22Rv1 (cell line): ENCODE measurements at regions not wholly inside any gene's neighbourhood (a gene's known extent, or its start where the extent isn't known, plus 50 kb on each side); places are given as distances from the start of the nearest gene placed in this dataset.

Source experiments
- ZFX ChIP-seq: fragments of 450-650 bp; IDR thresholded peaks from 2 replicates; pipeline ENCODE4 v1.6.1; 2017; ENCODE audit warnings: antibody characterized with exemption, borderline replicate concordance
- TF ChIP-seq, protein P1 (sequence below): fragments of 450-650 bp; IDR thresholded peaks from 2 replicates; pipeline ENCODE4 v1.5.1; 2017; ENCODE audit warnings: mild to moderate bottlenecking

DNA sequence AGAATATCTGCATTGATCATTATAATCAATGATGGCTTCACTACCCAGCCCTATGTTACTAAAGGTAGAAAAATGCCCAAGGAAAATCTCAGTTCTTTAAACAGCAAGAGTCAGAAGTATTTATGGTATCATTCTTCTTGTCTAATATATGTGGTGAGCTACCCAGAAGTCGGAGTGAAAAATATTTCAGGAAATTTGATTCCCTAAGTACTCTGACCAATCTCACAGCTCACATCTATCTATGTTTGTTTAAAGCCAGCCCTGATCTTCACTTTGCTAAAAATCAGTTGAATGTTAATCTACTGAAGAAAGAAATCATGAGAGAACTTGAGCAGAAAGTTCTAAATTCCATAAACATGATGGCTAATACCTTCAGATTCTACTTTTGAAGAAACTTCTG is 522.9 kb upstream of the SLIT2 start:
- TF ChIP-seq, protein P1, sequence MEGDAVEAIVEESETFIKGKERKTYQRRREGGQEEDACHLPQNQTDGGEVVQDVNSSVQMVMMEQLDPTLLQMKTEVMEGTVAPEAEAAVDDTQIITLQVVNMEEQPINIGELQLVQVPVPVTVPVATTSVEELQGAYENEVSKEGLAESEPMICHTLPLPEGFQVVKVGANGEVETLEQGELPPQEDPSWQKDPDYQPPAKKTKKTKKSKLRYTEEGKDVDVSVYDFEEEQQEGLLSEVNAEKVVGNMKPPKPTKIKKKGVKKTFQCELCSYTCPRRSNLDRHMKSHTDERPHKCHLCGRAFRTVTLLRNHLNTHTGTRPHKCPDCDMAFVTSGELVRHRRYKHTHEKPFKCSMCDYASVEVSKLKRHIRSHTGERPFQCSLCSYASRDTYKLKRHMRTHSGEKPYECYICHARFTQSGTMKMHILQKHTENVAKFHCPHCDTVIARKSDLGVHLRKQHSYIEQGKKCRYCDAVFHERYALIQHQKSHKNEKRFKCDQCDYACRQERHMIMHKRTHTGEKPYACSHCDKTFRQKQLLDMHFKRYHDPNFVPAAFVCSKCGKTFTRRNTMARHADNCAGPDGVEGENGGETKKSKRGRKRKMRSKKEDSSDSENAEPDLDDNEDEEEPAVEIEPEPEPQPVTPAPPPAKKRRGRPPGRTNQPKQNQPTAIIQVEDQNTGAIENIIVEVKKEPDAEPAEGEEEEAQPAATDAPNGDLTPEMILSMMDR: no peak
- no peak for TF ChIP-seq ZFX
